GM10266 (cell line): ENCODE measurements at regions not wholly inside any gene's neighbourhood (a gene's known extent, or its start where the extent isn't known, plus 50 kb on each side); places are given as distances from the start of the nearest gene placed in this dataset.
"Not testable (repeated sequence)": the region's sequence is repeated elsewhere in the genome, so short reads cannot be mapped to it uniquely, and the experiment has no call there.

Experiments
- DNase-seq: peaks from one replicate; pipeline ENCODE4 v3.0.0; 2012; ENCODE audit errors: extremely low spot score
- TF ChIP-seq, protein P1 (sequence below): IDR thresholded peaks from 2 replicates; pipeline ENCODE4 v1.5.1; 2012; ENCODE audit warnings: mild to moderate bottlenecking, low read depth; ENCODE audit not compliant: control insufficient read depth, insufficient read depth; ENCODE audit errors: missing control alignments

- no peak for DNase-seq
- TF ChIP-seq, protein P1, sequence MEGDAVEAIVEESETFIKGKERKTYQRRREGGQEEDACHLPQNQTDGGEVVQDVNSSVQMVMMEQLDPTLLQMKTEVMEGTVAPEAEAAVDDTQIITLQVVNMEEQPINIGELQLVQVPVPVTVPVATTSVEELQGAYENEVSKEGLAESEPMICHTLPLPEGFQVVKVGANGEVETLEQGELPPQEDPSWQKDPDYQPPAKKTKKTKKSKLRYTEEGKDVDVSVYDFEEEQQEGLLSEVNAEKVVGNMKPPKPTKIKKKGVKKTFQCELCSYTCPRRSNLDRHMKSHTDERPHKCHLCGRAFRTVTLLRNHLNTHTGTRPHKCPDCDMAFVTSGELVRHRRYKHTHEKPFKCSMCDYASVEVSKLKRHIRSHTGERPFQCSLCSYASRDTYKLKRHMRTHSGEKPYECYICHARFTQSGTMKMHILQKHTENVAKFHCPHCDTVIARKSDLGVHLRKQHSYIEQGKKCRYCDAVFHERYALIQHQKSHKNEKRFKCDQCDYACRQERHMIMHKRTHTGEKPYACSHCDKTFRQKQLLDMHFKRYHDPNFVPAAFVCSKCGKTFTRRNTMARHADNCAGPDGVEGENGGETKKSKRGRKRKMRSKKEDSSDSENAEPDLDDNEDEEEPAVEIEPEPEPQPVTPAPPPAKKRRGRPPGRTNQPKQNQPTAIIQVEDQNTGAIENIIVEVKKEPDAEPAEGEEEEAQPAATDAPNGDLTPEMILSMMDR, result no peak
Measured at GRCh38 chr12:67067453-67068203, 201.5 kb upstream of the CAND1 start.

- TF ChIP-seq, protein P1, result no peak
Measured at GRCh38 chr12:67068204-67068731, 200.9 kb upstream of the CAND1 start.

DNA sequence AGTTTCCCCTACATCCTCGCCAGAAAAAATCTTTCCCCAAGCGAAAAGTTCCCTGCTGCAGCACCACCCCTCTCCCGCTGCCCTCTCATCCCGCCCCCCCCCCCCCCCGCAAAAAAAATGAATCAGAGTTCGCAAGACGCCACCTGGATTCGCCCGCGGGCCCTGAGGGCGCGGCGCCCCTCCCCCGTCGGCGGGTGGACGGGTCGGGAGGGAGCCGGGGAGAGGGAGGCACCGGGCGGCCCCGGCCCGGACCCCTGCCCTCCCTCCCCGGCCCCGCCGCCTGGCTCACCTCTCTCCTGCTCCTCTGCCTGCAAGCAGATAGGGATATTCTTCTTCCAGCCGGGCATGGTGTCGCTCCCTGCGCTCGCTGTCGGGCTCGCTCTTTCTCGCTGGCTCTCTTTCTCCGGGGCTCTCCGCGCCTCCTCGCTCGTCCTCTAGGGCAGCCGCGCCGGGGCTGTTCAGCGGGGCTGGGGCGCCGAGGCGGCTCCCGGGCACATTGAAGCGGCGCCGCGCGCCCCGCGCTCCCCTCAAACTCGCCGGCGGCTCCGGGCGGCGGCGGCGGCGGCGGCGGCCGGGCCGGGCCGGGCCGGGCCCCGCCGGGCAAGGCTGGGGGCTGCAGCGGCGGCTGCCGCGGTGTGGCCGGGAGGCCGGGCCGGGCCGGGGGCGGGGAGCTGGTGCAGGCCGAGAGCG, 200.3 kb upstream of the CAND1 start:
- TF ChIP-seq, protein P1, result no peak
- DNase-seq, result peak; percentile 60

More at GRCh38 chr12:67068204-67068731, 200.9 kb upstream of the CAND1 start:
- DNase-seq, result peak; percentile 9

- TF ChIP-seq, protein P1, result no peak
- peak; percentile 43 for DNase-seq
Measured at GRCh38 chr12:67069451-67070306, 199.5 kb upstream of the CAND1 start.

GRCh38 chr12:67070307-67070600, 198.9 kb upstream of the CAND1 start:
- no peak for DNase-seq
- TF ChIP-seq, protein P1, result no peak

- DNase-seq, result no peak
- TF ChIP-seq, protein P1, result no peak
Measured at GRCh38 chr12:67070604-67071003, 198.6 kb upstream of the CAND1 start.

DNA sequence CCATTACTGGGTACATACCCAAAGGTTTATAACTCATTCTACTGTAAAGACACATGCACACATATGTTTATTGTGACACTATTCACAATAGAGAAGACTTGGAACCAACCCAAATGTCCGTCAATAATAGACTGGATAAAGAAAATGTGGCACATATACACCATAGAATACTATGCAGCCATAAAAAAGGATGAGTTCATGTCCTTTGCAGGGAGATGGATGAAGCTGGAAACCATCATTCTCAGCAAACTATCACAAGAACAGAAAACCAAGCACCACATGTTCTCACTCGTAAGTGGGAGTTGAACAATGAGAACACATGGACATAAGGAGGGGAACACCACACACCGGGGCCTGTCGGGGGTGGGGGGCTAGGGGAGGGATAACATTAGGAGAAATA, 196.9 kb upstream of the CAND1 start:
- not testable (repeated sequence) for DNase-seq
